ENCODE measurements at regions not wholly inside any gene's neighbourhood (a gene's known extent, or its start where the extent isn't known, plus 50 kb on each side); places are given as distances from the start of the nearest gene placed in this dataset.

GRCh38 chr2:57575700-57576268, 470.8 kb upstream of the VRK2 start:
- no peaks in the 10 kb centered on the region for H3K36me3 Mint-ChIP-seq (ENCODE audit: insufficient read depth in 1 of 3, low read depth in 3 of 3)

More at GRCh38 chr2:57575700-57576268, 470.8 kb upstream of the VRK2 start:
- Histone ChIP-seq H4K5ac (ENCODE audit: insufficient read length, low read depth, low read length) (no peak overlapping the region), H3K18ac (ENCODE audit: insufficient read length, low read depth, low read length) (no peak overlapping the region), H2AFZ (ENCODE audit: low read length) (no peak overlapping the region), H3K79me1 (ENCODE audit: insufficient read depth, low read depth, low read length, poor library complexity, severe bottlenecking) (no peaks in the 10 kb centered on the region), H3K27ac (ENCODE audit: insufficient read length, low read depth, low read length) (no peak overlapping the region), H3K4ac (ENCODE audit: low read depth, low read length) (no peak overlapping the region), H3K56ac (ENCODE audit: insufficient read length, low read depth, low read length) (no peak overlapping the region), H3K79me2 (ENCODE audit: insufficient read depth, low read length) (no peaks in the 10 kb centered on the region), H2BK15ac (ENCODE audit: low read depth, low read length) (no peak overlapping the region), H3T11ph (ENCODE audit: low read length) (no peak overlapping the region), H3K9ac (ENCODE audit: extremely low read depth, insufficient read length, low read length) (no peak overlapping the region), H2BK20ac (ENCODE audit: low read depth, low read length, poor library complexity, severe bottlenecking) (no peak overlapping the region), H4K20me1 (ENCODE audit: control insufficient read depth, insufficient read depth, insufficient read length) (no peaks in the 10 kb centered on the region), H3K4me2 (ENCODE audit: insufficient read depth, insufficient read length, low read length) (no peak overlapping the region), H4K8ac (replicated peaks; ENCODE audit: insufficient read length, low read depth, low read length) (no peak overlapping the region), H3K23ac (ENCODE audit: insufficient read length, low read depth, low read length) (no peak overlapping the region), H2BK120ac (ENCODE audit: low read depth, low read length, poor library complexity, severe bottlenecking) (no peak overlapping the region), H2AK5ac (ENCODE audit: insufficient read length, low read length) (no peak overlapping the region), H3K27me3 (ENCODE audit: insufficient read depth, low read length) (no peaks in the 10 kb centered on the region), H3K14ac (ENCODE audit: insufficient read depth, low read length) (no peak overlapping the region), H3K23me2 (ENCODE audit: insufficient read length, low read depth, low read length, poor library complexity, severe bottlenecking) (no peaks in the 10 kb centered on the region), H3K4me1 (ENCODE audit: insufficient read depth, low read length) (no peaks in the 10 kb centered on the region), H3K9me3 (ENCODE audit: control insufficient read depth, low read depth, low read length) (no peaks in the 10 kb centered on the region), H2BK5ac (ENCODE audit: insufficient read length, low read length) (no peak overlapping the region), H4K91ac (ENCODE audit: insufficient read length, low read depth, low read length) (no peak overlapping the region), H2BK12ac (ENCODE audit: insufficient read length, low read depth, low read length) (no peak overlapping the region)
- no peak overlapping the region for H3K27ac Mint-ChIP-seq
- no peaks in the 10 kb centered on the region for H3K27me3 Mint-ChIP-seq (ENCODE audit: low read depth)
- H3K9me3 Mint-ChIP-seq, result no peaks in the 10 kb centered on the region
- no peak for DNase-seq
- no CpG with 5 or more reads among the region's 5 CpGs for WGBS (ENCODE audit: extremely low coverage, insufficient read length, low lambda C conversion rate)
- no peak for TF ChIP-seq CTCF (conservative IDR thresholded peaks at IDR 0.05)
- no peak overlapping the region for H3K4me3 Mint-ChIP-seq
- H3K4me1 Mint-ChIP-seq, result no peaks in the 10 kb centered on the region

Data from H9 (cell line).